SK-N-SH (cell line): ENCODE measurements at regions not wholly inside any gene's neighbourhood (a gene's known extent, or its start where the extent isn't known, plus 50 kb on each side); places are given as distances from the start of the nearest gene placed in this dataset.
"Not testable (repeated sequence)": the region's sequence is repeated elsewhere in the genome, so short reads cannot be mapped to it uniquely, and the experiment has no call there.

Source experiments
- CTCF ChIA-PET: fragments of 300-600, 350-600 bp; formaldehyde crosslinking; extraction: SDS; loops from one replicate; lab custom pipeline; 2021; lab: Yijun Ruan, JAX
- POLR2A ChIA-PET: fragments of 350-600 bp; sonication (Branson Sonifier 250); formaldehyde crosslinking; extraction: SDS; loops from one replicate; lab custom pipeline; 2020; ENCODE audit warnings: antibody characterized with exemption, inconsistent platforms; lab: Yijun Ruan, JAX
- DNase-seq: peaks from one replicate; pipeline ENCODE4 v3.0.0; 2012
- H2AFZ ChIP-seq: fragments of 200-600 bp; sonication (generic); 2 replicates; pipeline ENCODE4 v1.8.1; 2016; ENCODE audit warnings: antibody characterized with exemption, mild to moderate bottlenecking, low read depth
- H3F3A ChIP-seq: fragments of 200-600 bp; sonication (generic); replicated peaks from 2 replicates; pipeline ENCODE3; 2016; ENCODE audit warnings: antibody characterized with exemption, mild to moderate bottlenecking; ENCODE audit not compliant: insufficient read depth
- H3K27ac ChIP-seq, 2 experiments: fragments of 200-500 bp in 1 of 2; fragments of 200-600 bp in 1 of 2; sonication (Bioruptor generic) in 1 of 2; sonication (generic), shearing (Covaris generic) in 1 of 2; 2 replicates each; pipeline versions ENCODE4 v1.5.1 to v1.6.1; 2014 to 2016; ENCODE audit warnings: low read depth in 2 of 2, inconsistent platforms in 1 of 2, low read length in 1 of 2, mild to moderate bottlenecking in 1 of 2, mixed read lengths in 1 of 2
- H3K27me3 ChIP-seq: fragments of 200-600 bp; sonication (generic), shearing (Covaris generic); 2 replicates; pipeline ENCODE4 v1.6.1; 2016; ENCODE audit warnings: mixed run types; ENCODE audit not compliant: insufficient read depth
- H3K36me3 ChIP-seq, 2 experiments: fragments of 200-500 bp in 1 of 2; fragments of 200-600 bp in 1 of 2; sonication (Bioruptor generic) in 1 of 2; sonication (generic) in 1 of 2; replicated peaks in 1 of 2; 2 replicates each; pipeline versions ENCODE3 to v1.5.1; 2014 to 2016; ENCODE audit warnings: low read length in 1 of 2, mild to moderate bottlenecking in 1 of 2; ENCODE audit not compliant: insufficient read depth in 2 of 2, control insufficient read depth in 1 of 2
- H3K4me1 ChIP-seq, 2 experiments: fragments of 200-500 bp in 1 of 2; fragments of 200-600 bp in 1 of 2; sonication (Bioruptor generic) in 1 of 2; sonication (generic), shearing (Covaris generic) in 1 of 2; 2 replicates each; pipeline versions ENCODE4 v1.5.1 to v1.6.1; 2014 to 2016; ENCODE audit warnings: low read depth in 1 of 2, low read length in 1 of 2, mixed run types in 1 of 2; ENCODE audit not compliant: insufficient read depth in 2 of 2, control insufficient read depth in 1 of 2
- H3K4me2 ChIP-seq: fragments of 200-600 bp; sonication (generic), shearing (Covaris generic); 2 replicates; pipeline ENCODE4 v1.6.1; 2017; ENCODE audit warnings: mixed run types
- H3K4me3 ChIP-seq, 2 experiments: fragments of 200-500 bp in 1 of 2; fragments of 200-600 bp in 1 of 2; sonication (Bioruptor generic) in 1 of 2; sonication (generic), shearing (Covaris generic) in 1 of 2; 2 replicates each; pipeline versions ENCODE4 v1.5.1 to v1.8.1; 2014 to 2016; ENCODE audit warnings: low read depth in 2 of 2, inconsistent platforms in 1 of 2, low read length in 1 of 2, mild to moderate bottlenecking in 1 of 2, mixed read lengths in 1 of 2, moderate library complexity in 1 of 2
- H3K79me2 ChIP-seq: fragments of 200-600 bp; sonication (generic); 2 replicates; pipeline ENCODE4 v1.8.1; 2017; ENCODE audit warnings: mild to moderate bottlenecking; ENCODE audit not compliant: insufficient read depth
- H3K9ac ChIP-seq: fragments of 200-600 bp; sonication (generic); 2 replicates; pipeline ENCODE4 v1.6.1; 2017; ENCODE audit warnings: mixed run types
- H3K9me2 ChIP-seq: fragments of 200-600 bp; sonication (generic); 2 replicates; pipeline ENCODE4 v1.6.1; 2017; ENCODE audit warnings: mixed run types
- H3K9me3 ChIP-seq: fragments of 200-600 bp; sonication (generic); 2 replicates; pipeline ENCODE4 v1.6.1; 2017; ENCODE audit warnings: mixed run types, mild to moderate bottlenecking, moderate library complexity
- H4K20me1 ChIP-seq: fragments of 200-600 bp; sonication (generic); 2 replicates; pipeline ENCODE4 v1.6.1; 2017; ENCODE audit warnings: mild to moderate bottlenecking, mixed run types; ENCODE audit not compliant: insufficient read depth
- WGBS: methylation state at CpG from one replicate; pipeline ENCODE4 v1.1.6; 2017; ENCODE audit warnings: low lambda C conversion rate; 5-methylcytosine and 5-hydroxymethylcytosine counted together

DNA sequence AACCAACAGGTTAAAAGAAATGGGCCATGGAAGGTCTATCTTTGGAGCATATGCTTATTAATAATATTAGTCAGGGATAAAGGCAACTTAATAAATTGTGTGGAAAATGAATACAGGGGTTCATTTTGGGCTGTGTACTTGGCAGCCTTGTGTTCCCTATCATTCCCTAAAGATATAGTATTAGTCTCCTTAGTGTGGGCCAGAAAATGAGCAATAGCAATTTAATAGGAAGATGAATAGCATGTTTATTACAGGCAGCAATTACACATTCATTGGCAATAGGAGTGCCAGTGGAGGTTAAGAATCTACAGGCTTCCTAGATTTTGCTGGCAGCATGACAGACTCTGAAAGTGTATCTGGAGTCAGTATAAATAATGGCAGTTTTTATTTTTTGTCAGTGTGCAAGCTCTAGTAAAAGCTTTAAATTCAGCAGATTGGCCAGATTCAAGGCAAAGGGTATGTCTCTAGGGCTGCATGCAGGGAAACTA lies 98.7 kb upstream of the MTLN start:
- H3K4me2 ChIP-seq, H3K79me2 ChIP-seq, H3K4me3 ChIP-seq, POLR2A ChIA-PET, H2AFZ ChIP-seq, H3K9me3 ChIP-seq, H3K36me3 ChIP-seq, H3K9me2 ChIP-seq, DNase-seq, H3K9ac ChIP-seq, H3K27ac ChIP-seq, H4K20me1 ChIP-seq, H3K4me1 ChIP-seq, H3K27me3 ChIP-seq, CTCF ChIA-PET, H3F3A ChIP-seq: not testable (repeated sequence)

DNA sequence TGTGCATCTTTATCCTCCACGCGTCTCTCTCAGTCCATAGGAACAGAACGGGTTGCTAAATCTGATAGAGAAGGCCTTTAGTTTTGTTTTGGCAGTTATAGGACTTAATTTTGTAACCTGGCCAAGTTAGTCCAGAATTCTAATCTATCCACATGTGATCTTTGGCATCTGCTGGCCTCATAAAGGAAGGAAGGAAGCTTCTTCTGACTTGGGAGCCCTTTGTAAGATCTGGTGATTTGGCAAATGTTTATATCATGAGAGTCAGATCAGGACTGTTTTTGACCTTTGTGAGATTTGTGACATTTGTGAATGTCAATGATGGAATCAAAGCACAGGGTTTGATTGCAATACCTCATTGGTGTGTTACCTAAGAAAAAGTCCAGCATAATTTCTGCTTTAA lies 96.4 kb upstream of the MTLN start:
- POLR2A ChIA-PET, H3K36me3 ChIP-seq, H3F3A ChIP-seq, H3K79me2 ChIP-seq, H3K27me3 ChIP-seq, H3K4me2 ChIP-seq, H3K9me3 ChIP-seq, H3K9me2 ChIP-seq, H3K4me3 ChIP-seq, H4K20me1 ChIP-seq, DNase-seq, H3K27ac ChIP-seq, CTCF ChIA-PET, H3K9ac ChIP-seq, H3K4me1 ChIP-seq, H2AFZ ChIP-seq: not testable (repeated sequence)
- WGBS = 86% methylated on average over 2 of the region's 3 CpGs

DNA sequence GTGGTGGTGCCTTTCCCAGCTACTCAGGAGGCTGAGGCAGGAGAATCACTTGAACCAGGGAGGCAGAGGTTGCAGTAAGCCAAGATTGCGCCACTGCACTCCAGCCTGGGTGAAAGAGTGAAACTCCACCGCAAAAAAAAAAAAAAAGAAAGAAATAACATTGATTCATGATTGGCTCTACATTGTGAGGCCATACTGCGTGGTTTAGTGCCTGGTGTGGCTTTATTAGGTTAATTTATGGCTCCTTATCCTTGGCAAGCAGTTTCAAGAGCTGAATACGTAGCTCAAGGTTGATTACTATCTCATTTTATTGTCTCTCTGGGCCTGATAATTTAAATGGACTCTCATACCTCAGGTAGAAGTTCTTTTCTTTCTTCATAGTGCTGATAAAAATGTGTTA lies 80.5 kb upstream of the MTLN start:
- POLR2A ChIA-PET, DNase-seq, H4K20me1 ChIP-seq: not testable (repeated sequence)

DNA sequence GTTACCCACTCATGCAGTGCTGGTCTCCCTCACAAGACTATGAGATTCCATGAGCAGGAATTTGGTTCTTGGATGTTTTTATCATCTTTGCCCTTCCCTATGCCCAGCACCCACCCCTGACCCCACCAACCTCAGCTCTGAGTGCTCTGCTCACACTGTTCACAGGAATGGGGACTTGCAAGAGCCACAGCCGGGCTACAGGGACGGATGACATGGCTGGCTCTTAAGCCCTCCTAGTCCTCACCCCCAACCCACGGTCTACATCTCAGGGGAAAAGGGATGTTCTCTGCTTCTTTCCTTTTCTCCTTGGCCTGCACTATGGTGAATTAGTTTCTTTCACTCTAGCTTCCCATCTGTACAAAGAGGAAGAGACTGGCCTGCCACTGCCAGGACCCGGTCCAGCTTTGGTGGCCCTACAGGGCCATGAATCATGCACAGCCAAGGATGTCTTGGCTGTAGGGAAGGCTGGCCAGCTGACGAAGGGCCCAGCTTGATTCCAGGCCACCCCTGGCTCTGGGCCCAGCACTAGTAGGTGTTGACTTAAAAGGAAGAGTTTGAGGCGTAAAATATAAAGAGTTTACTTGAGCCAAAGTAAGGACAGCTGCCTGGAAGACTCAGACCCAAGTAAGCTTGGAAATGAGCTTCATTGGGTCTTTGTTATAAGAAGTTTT lies 79.7 kb upstream of the MTLN start:
- 58% methylated on average over 6 of the region's 6 CpGs for WGBS
- POLR2A ChIA-PET, CTCF ChIA-PET: not testable (repeated sequence)

More for the DNA sequence above, 80.5 kb upstream of the MTLN start:
- H3K27ac ChIP-seq, H3K9me2 ChIP-seq, H3K79me2 ChIP-seq, CTCF ChIA-PET, H2AFZ ChIP-seq, H3K4me2 ChIP-seq, H3K27me3 ChIP-seq, H3K9ac ChIP-seq, H3K9me3 ChIP-seq, H3F3A ChIP-seq, H3K36me3 ChIP-seq, H3K4me3 ChIP-seq, H3K4me1 ChIP-seq: not testable (repeated sequence)
- 65% methylated on average over 3 of the region's 4 CpGs for WGBS

DNA sequence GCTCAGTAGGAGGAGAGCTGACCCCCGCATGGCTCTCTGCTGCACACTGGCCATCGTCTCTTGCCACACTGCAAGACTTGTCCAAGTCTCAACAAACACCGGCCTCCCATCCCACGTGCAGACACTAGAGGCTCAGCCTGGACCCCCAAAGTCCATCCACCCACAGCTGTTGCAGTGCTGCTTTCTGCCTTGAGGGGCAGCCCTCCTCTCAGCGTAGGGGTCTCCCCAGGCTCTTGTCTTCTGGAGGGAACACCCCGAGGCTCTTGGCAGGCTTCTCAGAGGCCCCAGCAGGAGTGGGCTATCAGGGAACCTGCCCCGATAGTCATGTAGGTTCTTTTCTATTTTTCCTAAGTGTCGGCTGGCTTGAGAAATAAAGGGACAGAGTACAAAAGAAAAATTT lies 75.5 kb upstream of the MTLN start:
- CTCF ChIA-PET, H3K9me3 ChIP-seq, H2AFZ ChIP-seq, POLR2A ChIA-PET, H3K79me2 ChIP-seq, H3K9ac ChIP-seq, H3K4me2 ChIP-seq, H4K20me1 ChIP-seq, DNase-seq, H3F3A ChIP-seq, H3K9me2 ChIP-seq, H3K36me3 ChIP-seq, H3K27ac ChIP-seq, H3K4me1 ChIP-seq, H3K4me3 ChIP-seq, H3K27me3 ChIP-seq: not testable (repeated sequence)
- no CpG with 5 or more reads among the region's 8 CpGs for WGBS

More for the DNA sequence above, 79.7 kb upstream of the MTLN start:
- H3K27ac ChIP-seq, H2AFZ ChIP-seq, H3K4me3 ChIP-seq, H3K79me2 ChIP-seq, H3K4me1 ChIP-seq, H3K9me3 ChIP-seq, H3K4me2 ChIP-seq, H3F3A ChIP-seq, H3K9ac ChIP-seq, H3K27me3 ChIP-seq, H4K20me1 ChIP-seq, H3K36me3 ChIP-seq, DNase-seq, H3K9me2 ChIP-seq: not testable (repeated sequence)

DNA sequence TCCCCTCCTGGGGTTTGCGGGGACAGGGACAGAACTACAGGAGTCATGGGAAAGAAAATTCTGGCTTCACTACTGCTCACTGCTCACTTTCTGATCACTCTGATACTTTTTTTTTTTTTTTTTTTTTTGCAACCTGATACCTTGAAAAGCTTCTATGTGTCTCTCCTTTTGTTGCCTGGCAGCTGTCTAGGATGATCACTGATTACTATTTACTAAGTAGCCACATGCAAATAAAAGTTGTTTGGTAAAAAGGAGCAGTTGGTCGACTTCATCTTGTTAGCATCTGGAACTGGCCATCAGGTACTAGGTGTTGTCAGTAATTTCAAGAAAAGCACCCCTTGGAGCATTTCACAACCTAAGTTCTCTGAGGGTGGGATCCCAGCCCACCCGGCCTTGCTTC lies 74.9 kb upstream of the MTLN start:
- no CpG with 5 or more reads among the region's 3 CpGs for WGBS
- CTCF ChIA-PET, H3K36me3 ChIP-seq: not testable (repeated sequence)

More for the DNA sequence above, 74.9 kb upstream of the MTLN start:
- H3K4me1 ChIP-seq, POLR2A ChIA-PET, H3K4me3 ChIP-seq, H3F3A ChIP-seq, H3K9ac ChIP-seq, H3K27me3 ChIP-seq, H3K27ac ChIP-seq, H3K9me3 ChIP-seq, H3K9me2 ChIP-seq, H3K79me2 ChIP-seq, H4K20me1 ChIP-seq, H3K4me2 ChIP-seq, DNase-seq, H2AFZ ChIP-seq: not testable (repeated sequence)
